HG03469 (cell line): ENCODE measurements at regions not wholly inside any gene's neighbourhood (a gene's known extent, or its start where the extent isn't known, plus 50 kb on each side); places are given as distances from the start of the nearest gene placed in this dataset.

Experiments used
- ATAC-seq: cut with Tn5 transposase; IDR thresholded peaks from one replicate; pipeline ENCODE4 v1.9.1; 2021; ENCODE audit warnings: mild to moderate bottlenecking, moderate library complexity, moderate number of reproducible peaks; ENCODE audit not compliant: unreplicated experiment

DNA sequence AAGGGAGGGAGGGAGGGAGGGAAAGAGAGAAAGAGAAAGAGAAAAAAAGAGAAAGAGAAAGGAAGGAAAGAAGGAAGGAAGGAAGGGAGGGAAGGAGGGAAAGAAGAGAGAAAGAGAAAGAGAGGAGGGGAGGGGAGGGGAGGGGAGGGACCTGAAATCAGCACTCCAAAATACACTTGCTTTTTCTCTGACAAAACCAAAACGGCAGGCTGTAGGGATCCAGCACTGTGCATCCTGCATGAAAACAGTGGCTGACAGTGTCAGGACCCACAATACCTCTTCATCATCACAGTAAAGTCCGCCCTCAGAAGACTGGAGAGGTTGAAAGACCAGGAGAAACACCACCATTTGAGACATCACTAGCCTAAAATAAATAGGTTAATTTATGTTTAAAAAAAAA, 156.0 kb upstream of the SOD1 start:
- no peak for ATAC-seq

- no peak for ATAC-seq
Measured at GRCh38 chr21:31502537-31503143, 156.9 kb upstream of the SOD1 start.

DNA sequence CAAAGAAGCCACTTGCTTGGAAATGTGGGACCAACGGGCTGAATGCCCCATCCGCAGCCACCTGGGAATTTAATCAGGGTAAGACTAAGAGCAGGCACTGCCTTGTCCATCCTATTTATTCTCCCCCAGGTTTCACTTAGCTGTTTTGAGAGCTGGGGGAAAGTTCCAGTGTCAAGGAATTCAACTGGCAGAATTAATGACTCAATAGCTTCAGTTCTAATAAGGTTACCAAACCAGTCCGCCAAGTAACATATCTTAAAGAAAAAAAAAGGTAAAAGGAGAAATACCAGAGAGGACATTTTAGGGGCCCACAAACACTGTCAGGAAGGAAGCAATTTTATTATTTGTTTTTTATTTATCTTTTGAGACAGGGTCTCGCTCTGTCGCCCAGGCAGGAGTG, 157.6 kb upstream of the SOD1 start:
- ATAC-seq = no peak

- no peak for ATAC-seq
Measured at GRCh38 chr21:31500982-31501381, 156.9 kb upstream of the TIAM1 start.

- ATAC-seq = no peak
Measured at GRCh38 chr21:31500071-31500470, 156.0 kb upstream of the TIAM1 start.

DNA sequence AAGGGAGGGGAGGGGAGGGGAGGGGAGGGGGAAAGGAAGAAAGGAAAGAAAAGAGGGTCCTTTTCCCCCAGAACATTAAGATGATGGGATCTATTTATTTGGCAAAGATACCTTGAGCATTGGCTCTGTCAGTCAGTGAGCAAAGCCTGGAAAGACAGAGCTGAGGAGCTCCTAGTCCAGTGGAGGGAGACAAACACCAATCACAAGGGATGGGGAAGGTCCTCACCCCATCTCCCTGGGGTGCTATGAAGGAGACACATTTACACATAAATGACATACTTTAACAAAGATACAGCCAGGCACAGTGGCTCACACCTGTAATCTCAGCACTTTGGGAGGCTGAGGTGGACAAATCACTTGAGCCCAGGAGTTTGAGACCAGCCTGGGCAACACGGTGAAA, 154.9 kb upstream of the TIAM1 start:
- no peak for ATAC-seq

GRCh38 chr21:31497914-31498313, 153.9 kb upstream of the TIAM1 start:
- no peak for ATAC-seq

GRCh38 chr21:31493350-31493880, 149.4 kb upstream of the TIAM1 start:
- no peak for ATAC-seq

DNA sequence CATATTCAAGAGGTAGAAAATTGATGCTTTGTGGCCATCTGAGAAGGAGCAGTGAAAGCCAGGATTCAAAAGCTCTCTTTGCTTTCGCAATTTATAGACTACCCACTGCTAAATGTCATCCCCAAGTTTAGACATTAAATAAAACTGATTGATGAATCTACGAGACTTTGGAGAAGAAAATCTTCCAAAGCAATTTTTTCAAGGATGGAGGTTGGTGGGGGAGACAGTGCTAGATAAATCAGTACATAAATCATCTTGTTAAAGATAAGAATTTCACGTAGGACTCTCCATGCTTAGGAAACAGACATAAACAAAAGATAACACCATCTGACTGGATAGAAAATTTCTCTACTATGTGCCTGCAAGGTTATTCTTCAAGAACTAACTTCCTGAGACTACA, 147.6 kb upstream of the TIAM1 start:
- no peak for ATAC-seq

- no peak for ATAC-seq
Measured at GRCh38 chr21:31490443-31490842, 146.4 kb upstream of the TIAM1 start.

DNA sequence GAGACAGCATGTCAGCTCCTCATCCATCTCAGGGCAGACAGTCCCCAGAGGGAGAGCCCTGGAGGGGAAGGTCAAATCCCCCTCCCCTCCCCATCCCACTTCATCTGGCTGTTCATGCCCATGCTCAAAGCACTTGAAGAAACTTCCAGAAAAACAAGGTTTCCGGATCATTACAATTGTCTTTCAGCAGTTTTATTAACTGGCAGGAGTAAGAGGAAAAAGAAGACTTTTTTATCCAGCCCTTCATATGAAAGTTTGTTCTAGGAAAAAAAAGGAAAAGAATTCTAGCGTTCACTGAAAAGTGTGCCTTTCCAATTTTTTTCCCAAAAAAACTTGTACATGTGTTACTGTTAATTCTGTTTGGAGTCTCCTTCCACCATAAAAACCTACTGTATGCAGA, 145.7 kb upstream of the TIAM1 start:
- ATAC-seq = no peak

DNA sequence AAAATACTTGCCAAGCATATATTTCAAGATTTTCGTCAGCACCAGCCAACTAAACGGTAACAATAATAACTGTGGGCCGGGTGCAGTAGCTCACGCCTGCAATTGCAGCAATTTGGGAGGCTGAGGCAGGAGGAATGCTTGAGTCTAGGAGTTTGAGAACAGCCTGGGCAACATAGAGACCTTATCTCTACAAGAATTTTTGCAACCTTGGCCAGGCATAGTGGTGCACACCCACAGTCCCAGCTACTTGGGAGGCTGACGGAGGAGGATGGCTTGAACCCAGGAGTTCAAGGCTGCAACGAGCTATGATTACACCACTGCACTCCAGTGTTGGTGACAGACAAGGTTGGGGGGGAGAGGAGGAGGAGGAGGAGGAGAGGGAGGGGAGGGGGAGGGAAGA, 145.0 kb upstream of the TIAM1 start:
- ATAC-seq = no peak

GRCh38 chr21:31484219-31484618, 140.2 kb upstream of the TIAM1 start:
- ATAC-seq = no peak

DNA sequence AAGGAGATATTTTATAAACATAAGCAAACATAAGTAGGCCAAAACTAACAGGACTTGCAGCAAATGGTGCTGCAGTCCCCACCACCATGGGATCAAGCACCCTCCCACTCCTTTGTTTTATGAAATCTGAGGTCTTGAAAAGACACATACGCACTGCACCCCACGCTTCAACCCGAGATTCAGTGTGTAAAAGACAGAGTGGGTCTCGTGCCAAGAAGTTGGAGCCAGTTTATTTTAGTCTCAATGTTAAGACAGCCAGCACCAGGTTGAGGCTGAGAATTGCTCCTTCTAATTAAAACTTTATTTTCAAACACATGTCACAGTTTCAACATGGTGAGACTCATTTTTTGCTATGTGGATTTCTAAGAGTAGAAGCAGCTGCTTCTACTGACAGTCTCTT, 139.1 kb upstream of the TIAM1 start:
- no peak for ATAC-seq

- ATAC-seq = no peak
Measured at GRCh38 chr21:31482460-31482859, 138.4 kb upstream of the TIAM1 start.

DNA sequence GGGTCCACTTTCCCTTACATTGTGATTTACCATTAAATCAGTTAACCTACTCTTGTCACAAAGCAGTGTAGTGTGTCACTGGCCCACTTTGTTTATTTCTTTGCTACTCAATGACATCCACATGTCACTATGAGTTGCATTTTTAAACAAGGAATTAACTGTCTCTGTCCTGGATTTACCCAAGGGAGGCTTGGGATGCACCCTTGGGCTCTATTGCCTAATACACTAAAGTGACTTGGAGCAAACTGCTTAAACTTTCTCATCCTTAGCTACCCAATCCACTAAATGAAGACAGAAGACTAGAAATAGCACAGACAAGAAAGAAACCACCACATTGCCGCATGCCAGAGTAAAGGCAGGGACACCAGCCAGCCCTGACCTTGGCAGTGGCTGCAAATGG, 136.2 kb upstream of the TIAM1 start:
- ATAC-seq = no peak

- no peak for ATAC-seq
Measured at GRCh38 chr21:31479714-31480113, 135.7 kb upstream of the TIAM1 start.

- no peak for ATAC-seq
Measured at GRCh38 chr21:31479222-31479621, 135.2 kb upstream of the TIAM1 start.

DNA sequence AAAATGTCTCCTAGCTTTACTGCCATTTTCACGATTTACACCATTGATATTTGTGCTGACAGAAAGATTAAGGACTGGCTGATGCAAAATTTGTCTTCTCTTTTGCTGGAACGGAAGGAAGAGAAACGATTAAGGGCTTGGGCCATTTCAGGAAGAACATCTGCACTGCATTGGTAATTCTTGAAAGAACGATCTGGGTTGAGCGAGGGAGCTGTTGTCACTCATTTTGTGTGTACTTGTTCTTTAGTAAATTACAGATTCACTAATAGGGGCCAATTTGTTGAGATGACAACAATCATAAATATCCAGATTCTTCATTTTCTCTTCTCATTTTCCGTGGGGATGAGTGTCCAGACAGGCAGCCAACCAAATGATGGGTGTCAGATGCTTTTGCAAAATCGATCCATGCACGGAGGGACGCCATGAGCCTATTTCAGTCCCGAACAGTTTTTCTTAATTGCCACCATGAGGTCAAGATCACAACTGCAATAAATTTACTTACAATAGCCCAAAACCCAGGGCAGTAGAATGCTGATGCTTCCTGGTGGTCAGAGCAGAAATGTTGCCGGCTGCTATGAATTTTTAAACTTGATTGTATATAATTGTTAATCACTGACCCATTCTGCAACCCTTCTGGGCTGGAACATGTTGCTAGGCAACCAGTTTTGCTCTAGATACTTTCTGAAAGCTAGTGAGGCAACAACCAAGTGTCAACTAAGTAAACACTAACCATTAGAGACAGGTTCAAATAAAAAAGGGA, 132.4 kb upstream of the TIAM1 start:
- ATAC-seq = no peak

DNA sequence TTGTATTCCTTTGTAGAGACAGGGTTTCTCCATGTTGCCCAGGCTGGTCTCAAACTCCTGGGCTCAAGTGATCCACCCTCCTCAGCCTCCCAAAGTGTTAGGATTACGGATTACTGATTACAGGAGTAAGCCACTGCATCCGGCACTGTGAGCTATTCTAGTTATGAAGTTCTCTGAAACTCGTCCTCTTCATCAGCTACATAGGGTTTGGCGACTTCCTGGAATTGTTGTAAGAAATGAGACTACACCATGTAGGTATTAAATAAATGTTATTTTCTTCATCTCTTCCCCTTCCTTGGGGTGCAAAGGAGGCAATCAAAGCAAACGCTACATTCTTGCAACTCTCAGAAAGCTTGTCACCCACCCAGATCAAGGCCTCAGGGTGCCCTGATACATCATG, 131.2 kb upstream of the TIAM1 start:
- ATAC-seq = no peak

- ATAC-seq = no peak
Measured at GRCh38 chr21:31473685-31474345, 129.8 kb upstream of the TIAM1 start.

DNA sequence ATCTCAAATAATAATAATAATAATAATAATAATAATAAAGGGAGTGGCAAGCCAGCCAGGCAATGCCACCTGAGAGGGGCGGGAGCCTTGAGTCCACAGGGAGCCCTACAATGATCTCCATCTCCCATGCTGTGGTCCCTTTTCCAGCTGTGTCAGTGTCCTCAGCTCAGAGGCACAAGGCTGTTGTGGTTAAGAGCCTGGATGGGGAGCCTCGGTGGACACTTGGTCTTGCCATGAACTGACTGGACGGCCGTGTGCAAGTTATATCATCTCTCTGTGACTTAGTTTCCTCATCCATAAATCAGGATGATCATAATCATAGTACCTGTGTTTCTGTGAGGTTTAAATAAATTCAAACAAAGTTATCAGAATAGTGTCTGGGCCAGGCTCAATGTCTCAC, 127.8 kb upstream of the TIAM1 start:
- ATAC-seq = no peak
